DND-41 (cell line): ENCODE measurements at regions not wholly inside any gene's neighbourhood (a gene's known extent, or its start where the extent isn't known, plus 50 kb on each side); places are given as distances from the start of the nearest gene placed in this dataset.

ENCODE experiments used
- ATAC-seq: fragments of 200-7000 bp; cut with Tn5 transposase; 3 replicates; pipeline ENCODE4 v1.9.1; 2021; ENCODE audit warnings: low read depth; ENCODE audit not compliant: insufficient read depth
- DNase-seq: peaks from one replicate; pipeline ENCODE4 v3.0.0-alpha.2; 2020
- H2AFZ ChIP-seq: 2 replicates; pipeline ENCODE4 v1.6.0; 2012; ENCODE audit warnings: low read depth, low read length
- H3K27ac ChIP-seq: 2 replicates; pipeline ENCODE4 v1.5.1; 2012; ENCODE audit warnings: low read length, inconsistent platforms
- H3K27me3 ChIP-seq: fragments of 200-600 bp; sonication (generic); 2 replicates; pipeline ENCODE4 v1.6.0; 2012; ENCODE audit warnings: low read length, mild to moderate bottlenecking, inconsistent platforms; ENCODE audit not compliant: insufficient read depth, poor library complexity
- H3K36me3 ChIP-seq: 2 replicates; pipeline ENCODE4 v1.5.1; 2012; ENCODE audit warnings: low read length, inconsistent platforms; ENCODE audit not compliant: insufficient read depth
- H3K4me1 ChIP-seq: 2 replicates; pipeline ENCODE4 v1.5.1; 2012; ENCODE audit warnings: mild to moderate bottlenecking, low read length; ENCODE audit not compliant: insufficient read depth
- H3K4me2 ChIP-seq: 2 replicates; pipeline ENCODE4 v1.6.0; 2012; ENCODE audit warnings: mild to moderate bottlenecking, moderate library complexity, low read length, inconsistent platforms; ENCODE audit not compliant: insufficient read depth
- H3K4me3 ChIP-seq, 2 experiments: fragments of 200-600 bp in 1 of 2; shearing (Covaris generic) in 1 of 2; 2 replicates each; pipeline ENCODE4 v1.5.1; 2012 to 2016; ENCODE audit warnings: inconsistent platforms in 2 of 2, low read length in 2 of 2, mild to moderate bottlenecking in 2 of 2, low read depth in 1 of 2, moderate library complexity in 1 of 2
- H3K79me2 ChIP-seq: 2 replicates; pipeline ENCODE4 v1.6.0; 2012; ENCODE audit warnings: low read length, inconsistent platforms; ENCODE audit not compliant: insufficient read depth
- H3K9ac ChIP-seq: 2 replicates; pipeline ENCODE4 v1.6.0; 2012; ENCODE audit warnings: low read depth, mild to moderate bottlenecking, inconsistent platforms, low read length, moderate library complexity
- H3K9me3 ChIP-seq: 2 replicates; pipeline ENCODE4 v1.5.1; 2012; ENCODE audit warnings: low read length, moderate library complexity, mild to moderate bottlenecking, inconsistent platforms; ENCODE audit not compliant: insufficient read depth, severe bottlenecking
- H4K20me1 ChIP-seq: 2 replicates; pipeline ENCODE4 v1.6.0; 2012; ENCODE audit warnings: low read length; ENCODE audit not compliant: insufficient read depth
- EZH2 ChIP-seq: IDR thresholded peaks from 3 replicates; pipeline ENCODE4 v1.6.1; 2012; ENCODE audit warnings: borderline replicate concordance, low read depth, mild to moderate bottlenecking, moderate library complexity, low read length, inconsistent platforms; ENCODE audit not compliant: severe bottlenecking
- TF ChIP-seq, protein P1 (sequence below): IDR thresholded peaks from 2 replicates; pipeline ENCODE4 v1.5.1; 2012; ENCODE audit warnings: borderline replicate concordance, low read length, moderate library complexity, mild to moderate bottlenecking; ENCODE audit not compliant: poor library complexity, severe bottlenecking; ENCODE audit errors: extremely low read depth

DNA sequence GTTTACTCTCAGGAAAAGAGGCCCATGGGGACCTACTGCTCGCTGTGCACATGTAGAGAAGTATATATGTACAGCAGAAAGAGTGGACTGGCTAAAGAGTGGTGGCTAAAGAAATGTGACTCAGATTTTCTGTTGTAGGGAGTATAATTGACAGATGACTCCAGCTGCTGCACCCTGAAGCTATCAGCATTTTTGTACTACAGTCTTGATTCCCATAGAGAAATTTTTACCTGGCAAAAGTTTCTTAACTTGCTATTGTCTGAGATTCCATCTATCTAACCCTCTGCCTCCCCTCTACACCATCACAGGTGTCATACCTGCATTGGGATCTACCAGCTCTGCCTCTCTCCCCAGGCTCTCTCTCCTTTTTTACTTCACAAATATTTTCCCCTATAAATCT lies 296.0 kb upstream of the KYNU start:
- DNase-seq, result no peak
- Histone ChIP-seq H3K36me3 (no peaks in the 10 kb centered on the region), H3K4me2 (no peak overlapping the region), H3K4me3 (no peak overlapping the region), H3K9ac (no peak overlapping the region), H4K20me1 (no peaks in the 10 kb centered on the region), H3K4me1 (no peaks in the 10 kb centered on the region), H3K27me3 (peaks cover 4% of the 10 kb centered on the region), H3K27ac (no peak overlapping the region), H2AFZ (no peak overlapping the region), H3K9me3 (no peaks in the 10 kb centered on the region), H3K79me2 (no peaks in the 10 kb centered on the region)
- no peak for ATAC-seq
- TF ChIP-seq EZH2, result no peak
- TF ChIP-seq, protein P1, sequence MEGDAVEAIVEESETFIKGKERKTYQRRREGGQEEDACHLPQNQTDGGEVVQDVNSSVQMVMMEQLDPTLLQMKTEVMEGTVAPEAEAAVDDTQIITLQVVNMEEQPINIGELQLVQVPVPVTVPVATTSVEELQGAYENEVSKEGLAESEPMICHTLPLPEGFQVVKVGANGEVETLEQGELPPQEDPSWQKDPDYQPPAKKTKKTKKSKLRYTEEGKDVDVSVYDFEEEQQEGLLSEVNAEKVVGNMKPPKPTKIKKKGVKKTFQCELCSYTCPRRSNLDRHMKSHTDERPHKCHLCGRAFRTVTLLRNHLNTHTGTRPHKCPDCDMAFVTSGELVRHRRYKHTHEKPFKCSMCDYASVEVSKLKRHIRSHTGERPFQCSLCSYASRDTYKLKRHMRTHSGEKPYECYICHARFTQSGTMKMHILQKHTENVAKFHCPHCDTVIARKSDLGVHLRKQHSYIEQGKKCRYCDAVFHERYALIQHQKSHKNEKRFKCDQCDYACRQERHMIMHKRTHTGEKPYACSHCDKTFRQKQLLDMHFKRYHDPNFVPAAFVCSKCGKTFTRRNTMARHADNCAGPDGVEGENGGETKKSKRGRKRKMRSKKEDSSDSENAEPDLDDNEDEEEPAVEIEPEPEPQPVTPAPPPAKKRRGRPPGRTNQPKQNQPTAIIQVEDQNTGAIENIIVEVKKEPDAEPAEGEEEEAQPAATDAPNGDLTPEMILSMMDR, result no peak

DNA sequence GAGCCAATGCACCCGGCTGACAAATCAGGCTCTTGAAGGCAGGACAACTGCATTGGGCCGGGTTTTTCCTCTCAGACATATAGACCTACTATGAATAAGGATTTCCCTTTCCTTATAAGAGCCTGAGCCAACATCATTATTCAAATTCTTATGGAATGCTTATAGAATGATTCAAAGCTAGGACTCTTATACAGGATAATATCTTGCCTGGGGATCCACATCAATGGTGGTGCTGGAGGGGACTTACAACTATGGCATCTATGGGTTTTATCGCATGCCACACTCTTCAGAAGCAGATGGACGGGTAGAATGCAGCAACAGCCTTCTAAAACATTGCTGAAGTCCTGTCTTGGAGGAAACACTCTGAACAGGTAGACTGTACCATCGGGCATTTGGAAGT lies 296.8 kb upstream of the KYNU start:
- Histone ChIP-seq H3K79me2 (no peaks in the 10 kb centered on the region), H3K4me2 (no peak overlapping the region), H3K9ac (no peak overlapping the region), H3K4me1 (no peaks in the 10 kb centered on the region), H3K36me3 (no peaks in the 10 kb centered on the region), H3K27ac (no peak overlapping the region), H3K9me3 (no peaks in the 10 kb centered on the region), H3K27me3 (peaks cover 4% of the 10 kb centered on the region), H2AFZ (no peak overlapping the region), H4K20me1 (no peaks in the 10 kb centered on the region), H3K4me3 (no peak overlapping the region)
- TF ChIP-seq, protein P1, result no peak
- no peak for TF ChIP-seq EZH2
- ATAC-seq (no peak), DNase-seq (no peak)

DNA sequence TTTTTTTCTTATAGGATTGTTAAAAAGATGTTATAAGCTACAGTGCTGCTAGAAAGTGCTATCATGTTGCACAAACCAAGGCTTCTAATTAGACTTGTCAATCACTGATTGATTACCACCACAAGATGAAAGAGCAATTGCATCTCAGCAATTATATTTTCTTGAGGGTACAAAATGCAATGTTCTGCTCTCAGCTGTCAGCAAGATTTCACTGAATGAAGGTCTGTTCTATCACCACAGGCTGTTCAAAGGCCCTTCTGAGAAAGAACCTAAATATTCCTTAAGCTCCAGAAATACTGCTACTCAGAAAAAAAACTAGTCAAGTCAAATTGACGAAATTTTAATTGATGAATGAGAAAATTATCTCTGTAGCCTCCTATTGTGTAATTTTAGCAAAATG lies 301.9 kb upstream of the KYNU start:
- no peak for ATAC-seq
- H3K27me3 ChIP-seq, result no peaks in the 10 kb centered on the region
- H3K36me3 ChIP-seq, result no peaks in the 10 kb centered on the region
- H3K4me2 ChIP-seq, result no peak overlapping the region
- no peaks in the 10 kb centered on the region for H3K9me3 ChIP-seq
- no peaks in the 10 kb centered on the region for H3K79me2 ChIP-seq
- no peak overlapping the region for H2AFZ ChIP-seq
- DNase-seq, result no peak
- no peak overlapping the region for H3K9ac ChIP-seq
- no peaks in the 10 kb centered on the region for H4K20me1 ChIP-seq
- H3K4me1 ChIP-seq, result no peaks in the 10 kb centered on the region
- no peak for TF ChIP-seq EZH2
- TF ChIP-seq, protein P1, result no peak
- H3K27ac ChIP-seq, result no peak overlapping the region
- no peak overlapping the region for H3K4me3 ChIP-seq

DNA sequence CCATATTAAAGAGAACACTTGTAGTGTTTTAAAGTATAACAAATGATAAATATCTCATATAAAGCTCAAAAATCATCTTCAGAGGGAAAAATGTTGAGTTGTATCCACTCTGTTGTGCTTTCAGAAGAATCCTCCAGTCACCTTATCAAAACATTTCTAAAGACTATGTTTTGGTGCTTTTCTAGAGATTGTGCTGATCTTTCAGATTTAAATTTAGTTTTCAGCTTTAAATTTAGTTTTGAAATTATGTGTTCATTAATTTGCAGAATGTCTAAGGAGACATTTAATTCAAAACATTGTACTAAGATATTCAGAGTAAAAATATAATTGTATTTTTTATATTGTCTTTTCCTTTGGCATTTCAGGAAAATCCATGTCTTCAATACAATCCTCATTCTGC lies 303.1 kb upstream of the KYNU start:
- no peak overlapping the region for H2AFZ ChIP-seq
- no peak overlapping the region for H3K9ac ChIP-seq
- H3K4me3 ChIP-seq, result no peak overlapping the region
- H3K4me1 ChIP-seq, result no peaks in the 10 kb centered on the region
- no peak for DNase-seq
- no peak overlapping the region for H3K27ac ChIP-seq
- no peaks in the 10 kb centered on the region for H3K79me2 ChIP-seq
- H3K9me3 ChIP-seq, result no peaks in the 10 kb centered on the region
- no peak overlapping the region for H3K4me2 ChIP-seq
- TF ChIP-seq, protein P1, result no peak
- no peaks in the 10 kb centered on the region for H4K20me1 ChIP-seq
- ATAC-seq, result no peak
- H3K36me3 ChIP-seq, result no peaks in the 10 kb centered on the region
- H3K27me3 ChIP-seq, result no peaks in the 10 kb centered on the region
